Transverse colon (tissue), 4 donors: ENCODE measurements at regions not wholly inside any gene's neighbourhood (a gene's known extent, or its start where the extent isn't known, plus 50 kb on each side); places are given as distances from the start of the nearest gene placed in this dataset.

ENCODE experiments used
- CTCF ChIP-seq, 5 experiments: fragments of 200-600 bp in 3 of 5; fragments of 450-650 bp in 2 of 5; sonication (generic) in 3 of 5; IDR thresholded peaks; 1 replicate in 2 of 5; 2 replicates in 3 of 5; pipeline ENCODE4 v1.5.1; 2016 to 2017; ENCODE audit warnings: antibody characterized with exemption in 5 of 5, inconsistent platforms in 3 of 5, mild to moderate bottlenecking in 2 of 5, moderate library complexity in 1 of 5
- EP300 ChIP-seq: sonication (generic); formaldehyde crosslinking; IDR thresholded peaks from one replicate; pipeline ENCODE4 v1.6.1; 2017; ENCODE audit warnings: antibody characterized with exemption, low read depth
- POLR2A ChIP-seq: fragments of 450-650 bp; IDR thresholded peaks from one replicate; pipeline ENCODE4 v1.6.1; 2016; ENCODE audit warnings: antibody characterized with exemption, mild to moderate bottlenecking, moderate library complexity
- POLR2AphosphoS5 ChIP-seq, 3 donors: sonication (generic); formaldehyde crosslinking; IDR thresholded peaks; one replicate each; pipeline ENCODE4 v1.6.1; 2016; ENCODE audit warnings: antibody characterized with exemption in 3 of 3

GRCh38 chrX:146994163-146994562 lies 179.6 kb upstream of the CXorf51A start:
- TF ChIP-seq CTCF (IDR thresholded peaks at IDR 0.05) (no peak), EP300 (no peak), POLR2A (no peak), POLR2AphosphoS5 (IDR thresholded peaks at IDR 0.05) (no peak)
